ENCODE measurements at regions not wholly inside any gene's neighbourhood (a gene's known extent, or its start where the extent isn't known, plus 50 kb on each side); places are given as distances from the start of the nearest gene placed in this dataset.

DNA sequence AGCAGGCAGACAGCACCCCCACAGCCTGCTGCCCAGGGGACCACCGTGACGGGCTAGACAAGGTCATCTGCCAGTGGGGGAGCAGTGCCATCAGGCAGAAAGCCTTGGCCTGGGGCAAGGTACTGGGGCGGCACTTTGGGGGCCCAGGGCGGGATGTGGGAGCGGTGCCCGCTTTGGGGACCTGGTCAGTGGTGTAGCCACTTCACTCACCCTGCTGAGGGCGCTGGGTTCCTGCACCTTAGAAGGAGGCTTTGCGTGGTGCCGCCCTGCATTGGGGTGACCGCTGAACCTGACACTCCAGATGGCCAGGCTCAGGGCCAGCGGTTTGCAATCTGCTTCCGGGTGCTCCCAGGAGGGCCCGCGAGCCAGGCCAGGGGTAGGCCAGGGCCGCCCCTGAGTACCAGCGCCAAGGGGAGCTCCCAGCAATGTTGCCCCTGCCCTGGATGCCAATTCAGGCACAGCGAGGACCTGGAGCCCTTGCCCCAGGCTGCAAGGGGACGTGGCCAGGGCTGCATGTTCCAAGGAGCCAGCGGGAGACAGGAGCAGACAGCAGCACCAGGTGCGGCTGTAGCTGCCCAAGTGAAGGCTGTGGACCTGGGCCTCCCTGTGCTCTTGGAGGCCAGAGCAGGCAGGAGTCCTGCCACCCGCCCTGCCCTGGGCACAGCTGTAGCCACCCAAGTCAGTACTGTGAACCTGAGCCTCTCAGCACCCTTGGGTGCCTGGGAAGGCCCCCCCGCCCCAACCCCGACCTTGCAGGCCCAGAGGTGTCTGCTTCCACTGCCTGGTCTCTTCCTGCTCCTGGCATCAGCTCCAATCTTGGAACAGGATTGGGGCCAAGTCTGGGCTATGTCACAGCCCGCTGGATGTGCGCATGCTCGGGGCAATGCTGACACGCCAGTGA, 550.7 kb downstream of the SLC6A15 start:
- ATAC-seq, result no peak
- TF ChIP-seq ZFP3 (CRISPR knock-in tag; IDR thresholded peaks at IDR 0.05) (no peak), ZFP30 (CRISPR knock-in tag; IDR thresholded peaks at IDR 0.05) (no peak), TCF4 (CRISPR knock-in tag; IDR thresholded peaks at IDR 0.05; ENCODE audit: borderline replicate concordance) (no peak), BACH2 (CRISPR knock-in tag; IDR thresholded peaks at IDR 0.05; ENCODE audit: borderline replicate concordance) (no peak), CREB5 (CRISPR knock-in tag; IDR thresholded peaks at IDR 0.05; ENCODE audit: low read depth) (no peak), TOX (CRISPR knock-in tag; IDR thresholded peaks at IDR 0.05; ENCODE audit: borderline replicate concordance) (no peak), ZC3H10 (CRISPR knock-in tag; IDR thresholded peaks at IDR 0.05) (no peak), OSR1 (CRISPR knock-in tag; IDR thresholded peaks at IDR 0.05) (no peak), ZNF8 (CRISPR knock-in tag; IDR thresholded peaks at IDR 0.05) (no peak), GLIS3 (CRISPR knock-in tag; IDR thresholded peaks at IDR 0.05) (no peak)
- TF ChIP-seq, protein P1, sequence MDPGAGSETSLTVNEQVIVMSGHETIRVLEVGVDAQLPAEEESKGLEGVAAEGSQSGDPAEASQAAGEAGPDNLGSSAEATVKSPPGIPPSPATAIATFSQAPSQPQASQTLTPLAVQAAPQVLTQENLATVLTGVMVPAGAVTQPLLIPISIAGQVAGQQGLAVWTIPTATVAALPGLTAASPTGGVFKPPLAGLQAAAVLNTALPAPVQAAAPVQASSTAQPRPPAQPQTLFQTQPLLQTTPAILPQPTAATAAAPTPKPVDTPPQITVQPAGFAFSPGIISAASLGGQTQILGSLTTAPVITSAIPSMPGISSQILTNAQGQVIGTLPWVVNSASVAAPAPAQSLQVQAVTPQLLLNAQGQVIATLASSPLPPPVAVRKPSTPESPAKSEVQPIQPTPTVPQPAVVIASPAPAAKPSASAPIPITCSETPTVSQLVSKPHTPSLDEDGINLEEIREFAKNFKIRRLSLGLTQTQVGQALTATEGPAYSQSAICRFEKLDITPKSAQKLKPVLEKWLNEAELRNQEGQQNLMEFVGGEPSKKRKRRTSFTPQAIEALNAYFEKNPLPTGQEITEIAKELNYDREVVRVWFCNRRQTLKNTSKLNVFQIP (CRISPR knock-in tag; IDR thresholded peaks at IDR 0.05; ENCODE audit: borderline replicate concordance, low read depth), result no peak

- no peak for TF ChIP-seq CSRNP3 (CRISPR knock-in tag; IDR thresholded peaks at IDR 0.05)
Measured at GRCh38 chr12:84357314-84357713, 555.3 kb downstream of the SLC6A15 start.

GRCh38 chr12:84356224-84356623, 556.4 kb downstream of the SLC6A15 start:
- ATAC-seq, result no peak
- no peak for TF ChIP-seq PATZ1 (CRISPR knock-in tag; IDR thresholded peaks at IDR 0.05; ENCODE audit: borderline replicate concordance)
- TF ChIP-seq, protein P2, sequence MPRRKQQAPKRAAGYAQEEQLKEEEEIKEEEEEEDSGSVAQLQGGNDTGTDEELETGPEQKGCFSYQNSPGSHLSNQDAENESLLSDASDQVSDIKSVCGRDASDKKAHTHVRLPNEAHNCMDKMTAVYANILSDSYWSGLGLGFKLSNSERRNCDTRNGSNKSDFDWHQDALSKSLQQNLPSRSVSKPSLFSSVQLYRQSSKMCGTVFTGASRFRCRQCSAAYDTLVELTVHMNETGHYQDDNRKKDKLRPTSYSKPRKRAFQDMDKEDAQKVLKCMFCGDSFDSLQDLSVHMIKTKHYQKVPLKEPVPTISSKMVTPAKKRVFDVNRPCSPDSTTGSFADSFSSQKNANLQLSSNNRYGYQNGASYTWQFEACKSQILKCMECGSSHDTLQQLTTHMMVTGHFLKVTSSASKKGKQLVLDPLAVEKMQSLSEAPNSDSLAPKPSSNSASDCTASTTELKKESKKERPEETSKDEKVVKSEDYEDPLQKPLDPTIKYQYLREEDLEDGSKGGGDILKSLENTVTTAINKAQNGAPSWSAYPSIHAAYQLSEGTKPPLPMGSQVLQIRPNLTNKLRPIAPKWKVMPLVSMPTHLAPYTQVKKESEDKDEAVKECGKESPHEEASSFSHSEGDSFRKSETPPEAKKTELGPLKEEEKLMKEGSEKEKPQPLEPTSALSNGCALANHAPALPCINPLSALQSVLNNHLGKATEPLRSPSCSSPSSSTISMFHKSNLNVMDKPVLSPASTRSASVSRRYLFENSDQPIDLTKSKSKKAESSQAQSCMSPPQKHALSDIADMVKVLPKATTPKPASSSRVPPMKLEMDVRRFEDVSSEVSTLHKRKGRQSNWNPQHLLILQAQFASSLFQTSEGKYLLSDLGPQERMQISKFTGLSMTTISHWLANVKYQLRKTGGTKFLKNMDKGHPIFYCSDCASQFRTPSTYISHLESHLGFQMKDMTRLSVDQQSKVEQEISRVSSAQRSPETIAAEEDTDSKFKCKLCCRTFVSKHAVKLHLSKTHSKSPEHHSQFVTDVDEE (CRISPR knock-in tag; IDR thresholded peaks at IDR 0.05), result no peak
- TF ChIP-seq PPARA (CRISPR knock-in tag; IDR thresholded peaks at IDR 0.05; ENCODE audit: borderline replicate concordance), result no peak
- TF ChIP-seq TOX (CRISPR knock-in tag; IDR thresholded peaks at IDR 0.05; ENCODE audit: borderline replicate concordance), result no peak
- no peak for TF ChIP-seq ZC3H10 (CRISPR knock-in tag; IDR thresholded peaks at IDR 0.05)
- no peak for TF ChIP-seq ZNF70 (CRISPR knock-in tag; IDR thresholded peaks at IDR 0.05)
- no peak for TF ChIP-seq OSR1 (CRISPR knock-in tag; IDR thresholded peaks at IDR 0.05)
- no peak for TF ChIP-seq ARNTL (CRISPR knock-in tag; IDR thresholded peaks at IDR 0.05; ENCODE audit: borderline replicate concordance, low read depth)

More at GRCh38 chr12:84357314-84357713, 555.3 kb downstream of the SLC6A15 start:
- ATAC-seq, result no peak

- no peak for ATAC-seq
- no peak for TF ChIP-seq ZC3H10 (CRISPR knock-in tag; IDR thresholded peaks at IDR 0.05)
- TF ChIP-seq RARB (CRISPR knock-in tag; IDR thresholded peaks at IDR 0.05), result no peak
- TF ChIP-seq OSR1 (CRISPR knock-in tag; IDR thresholded peaks at IDR 0.05), result no peak
- TF ChIP-seq TOX (CRISPR knock-in tag; IDR thresholded peaks at IDR 0.05; ENCODE audit: borderline replicate concordance), result no peak
- no peak for TF ChIP-seq ZFP3 (CRISPR knock-in tag; IDR thresholded peaks at IDR 0.05)
- no peak for TF ChIP-seq ZNF70 (CRISPR knock-in tag; IDR thresholded peaks at IDR 0.05)
- no peak for TF ChIP-seq SNAI2 (CRISPR knock-in tag; IDR thresholded peaks at IDR 0.05)
- no peak for TF ChIP-seq ISL1 (CRISPR knock-in tag; IDR thresholded peaks at IDR 0.05)
- no peak for TF ChIP-seq GLIS3 (CRISPR knock-in tag; IDR thresholded peaks at IDR 0.05)
- no peak for TF ChIP-seq ARNTL (CRISPR knock-in tag; IDR thresholded peaks at IDR 0.05; ENCODE audit: borderline replicate concordance, low read depth)
- TF ChIP-seq ESRRG (CRISPR knock-in tag; IDR thresholded peaks at IDR 0.05), result no peak
- TF ChIP-seq CREB5 (CRISPR knock-in tag; IDR thresholded peaks at IDR 0.05; ENCODE audit: low read depth), result no peak
- no peak for TF ChIP-seq CSDC2 (CRISPR knock-in tag; IDR thresholded peaks at IDR 0.05)
- TF ChIP-seq CSRNP3 (CRISPR knock-in tag; IDR thresholded peaks at IDR 0.05), result no peak
Measured at GRCh38 chr12:84355561-84355960, 557.0 kb downstream of the SLC6A15 start.

Data from SK-N-SH treated with all-trans-retinoic acid at 6 μM for 48 hours (cell line).